MM.1S (cell line): ENCODE measurements at regions not wholly inside any gene's neighbourhood (a gene's known extent, or its start where the extent isn't known, plus 50 kb on each side); places are given as distances from the start of the nearest gene placed in this dataset.

Experiments
- DNase-seq: peaks from one replicate; pipeline ENCODE4 v3.0.0-alpha.2; 2015
- H2AFZ ChIP-seq: fragments of 300-600 bp; sonication (generic); 2 replicates; pipeline ENCODE4 v1.6.0; 2016; ENCODE audit warnings: antibody characterized with exemption, low read length
- H3F3A ChIP-seq: fragments of 300-600 bp; sonication (generic); 2 replicates; pipeline ENCODE4 v1.6.1; 2016; ENCODE audit warnings: mild to moderate bottlenecking, antibody characterized with exemption, low read length, moderate library complexity, mixed read lengths; ENCODE audit not compliant: insufficient read depth
- H3K27ac ChIP-seq: fragments of 300-600 bp; sonication (generic); 2 replicates; pipeline ENCODE4 v1.5.1; 2016; ENCODE audit warnings: mild to moderate bottlenecking, low read length
- H3K27me3 ChIP-seq: fragments of 300-600 bp; sonication (generic); replicated peaks from 2 replicates; pipeline ENCODE4 v1.6.0; 2016; ENCODE audit warnings: low read length; ENCODE audit not compliant: insufficient read depth
- H3K36me3 ChIP-seq: fragments of 300-600 bp; sonication (generic); replicated peaks from 2 replicates; pipeline ENCODE4 v1.6.1; 2016; ENCODE audit warnings: mild to moderate bottlenecking, low read length, mixed read lengths; ENCODE audit not compliant: insufficient read depth
- H3K4me1 ChIP-seq: fragments of 300-600 bp; sonication (generic); 2 replicates; pipeline ENCODE4 v1.6.1; 2016; ENCODE audit warnings: low read length, mixed read lengths
- H3K4me2 ChIP-seq: fragments of 300-600 bp; sonication (generic); 2 replicates; pipeline ENCODE4 v1.6.0; 2016; ENCODE audit warnings: low read depth, low read length
- H3K4me3 ChIP-seq: fragments of 300-600 bp; sonication (generic); 2 replicates; pipeline ENCODE4 v1.5.1; 2016; ENCODE audit warnings: low read length, mixed read lengths
- H3K79me2 ChIP-seq: fragments of 300-600 bp; sonication (generic); 2 replicates; pipeline ENCODE4 v1.6.1; 2016; ENCODE audit warnings: mixed run types, low read length, mixed read lengths
- H3K9ac ChIP-seq: fragments of 300-600 bp; sonication (generic); 2 replicates; pipeline ENCODE4 v1.6.1; 2016; ENCODE audit warnings: low read length, mixed read lengths
- H3K9me2 ChIP-seq: fragments of 300-600 bp; sonication (generic); replicated peaks from 2 replicates; pipeline ENCODE4 v1.6.1; 2016; ENCODE audit warnings: mild to moderate bottlenecking, low read length, mixed read lengths; ENCODE audit not compliant: insufficient read depth
- H3K9me3 ChIP-seq: fragments of 300-600 bp; sonication (generic); replicated peaks from 2 replicates; pipeline ENCODE4 v1.6.1; 2016; ENCODE audit warnings: mild to moderate bottlenecking, low read length, mixed read lengths; ENCODE audit not compliant: insufficient read depth
- H4K20me1 ChIP-seq: fragments of 300-600 bp; sonication (generic); 2 replicates; pipeline ENCODE4 v1.6.1; 2016; ENCODE audit warnings: mild to moderate bottlenecking, low read length, moderate library complexity, mixed read lengths; ENCODE audit not compliant: insufficient read depth
- CTCF ChIP-seq: fragments of 300-600 bp; sonication (generic); IDR thresholded peaks from 2 replicates; pipeline ENCODE4 v1.5.1; 2016; ENCODE audit warnings: antibody characterized with exemption, low read length, mixed read lengths
- EZH2 ChIP-seq: fragments of 300-600 bp; sonication (generic); optimal IDR thresholded peaks from 2 replicates; pipeline ENCODE3; 2017; ENCODE audit warnings: low read depth, mild to moderate bottlenecking, antibody characterized with exemption, low read length, mixed read lengths
- EZH2phosphoT487 ChIP-seq: fragments of 300-600 bp; sonication (generic); IDR thresholded peaks from 2 replicates; pipeline ENCODE4 v1.6.1; 2018; ENCODE audit warnings: antibody characterized with exemption, low read length

GRCh38 chr20:19913927-19914614, 103.1 kb upstream of the NAA20 start:
- no peak overlapping the region for H3K27ac ChIP-seq
- H3K79me2 ChIP-seq = no peaks in the 10 kb centered on the region
- no peak overlapping the region for H3K4me2 ChIP-seq
- no peaks in the 10 kb centered on the region for H3K9me3 ChIP-seq
- no peaks in the 10 kb centered on the region for H3K4me1 ChIP-seq
- H3K9ac ChIP-seq = no peak overlapping the region
- H2AFZ ChIP-seq = no peak overlapping the region
- TF ChIP-seq EZH2phosphoT487 (no peak), EZH2 (no peak), CTCF (no peak)
- H3K4me3 ChIP-seq = no peak overlapping the region
- H3F3A ChIP-seq = no peaks in the 10 kb centered on the region
- DNase-seq = no peak
- H3K9me2 ChIP-seq = no peaks in the 10 kb centered on the region
- H3K36me3 ChIP-seq = no peaks in the 10 kb centered on the region
- H3K27me3 ChIP-seq = no peaks in the 10 kb centered on the region
- no peaks in the 10 kb centered on the region for H4K20me1 ChIP-seq

- no peak for DNase-seq
- no peak overlapping the region for H3K27ac ChIP-seq
- H4K20me1 ChIP-seq = no peaks in the 10 kb centered on the region
- H3K9ac ChIP-seq = no peak overlapping the region
- no peak overlapping the region for H3K4me2 ChIP-seq
- H3K27me3 ChIP-seq = no peaks in the 10 kb centered on the region
- H3K4me3 ChIP-seq = no peak overlapping the region
- H3K4me1 ChIP-seq = no peaks in the 10 kb centered on the region
- no peak for TF ChIP-seq EZH2phosphoT487
- no peak for TF ChIP-seq EZH2
- no peak for TF ChIP-seq CTCF
- no peaks in the 10 kb centered on the region for H3K79me2 ChIP-seq
- H3F3A ChIP-seq = no peaks in the 10 kb centered on the region
- H2AFZ ChIP-seq = no peak overlapping the region
- no peaks in the 10 kb centered on the region for H3K9me3 ChIP-seq
- no peaks in the 10 kb centered on the region for H3K9me2 ChIP-seq
- H3K36me3 ChIP-seq = no peaks in the 10 kb centered on the region
Measured at GRCh38 chr20:19915111-19915798, 101.9 kb upstream of the NAA20 start.

GRCh38 chr20:19916531-19917485, 100.4 kb upstream of the NAA20 start:
- Histone ChIP-seq H3K79me2 (no peaks in the 10 kb centered on the region), H3K36me3 (no peaks in the 10 kb centered on the region), H3K27ac (no peak overlapping the region), H3K9me3 (no peaks in the 10 kb centered on the region), H3K4me2 (no peak overlapping the region), H3K4me1 (no peaks in the 10 kb centered on the region), H3F3A (no peaks in the 10 kb centered on the region), H4K20me1 (no peaks in the 10 kb centered on the region), H3K27me3 (no peaks in the 10 kb centered on the region), H3K9ac (no peak overlapping the region), H3K9me2 (no peaks in the 10 kb centered on the region), H3K4me3 (no peak overlapping the region), H2AFZ (no peak overlapping the region)
- no peak for DNase-seq
- TF ChIP-seq CTCF (no peak), EZH2 (no peak), EZH2phosphoT487 (no peak)
